GM04503 (cell line): ENCODE measurements at regions not wholly inside any gene's neighbourhood (a gene's known extent, or its start where the extent isn't known, plus 50 kb on each side); places are given as distances from the start of the nearest gene placed in this dataset.

ENCODE experiments used
- DNase-seq: peaks from one replicate; pipeline ENCODE4 v3.0.0-alpha.2; 2012; ENCODE audit warnings: low read depth

DNA sequence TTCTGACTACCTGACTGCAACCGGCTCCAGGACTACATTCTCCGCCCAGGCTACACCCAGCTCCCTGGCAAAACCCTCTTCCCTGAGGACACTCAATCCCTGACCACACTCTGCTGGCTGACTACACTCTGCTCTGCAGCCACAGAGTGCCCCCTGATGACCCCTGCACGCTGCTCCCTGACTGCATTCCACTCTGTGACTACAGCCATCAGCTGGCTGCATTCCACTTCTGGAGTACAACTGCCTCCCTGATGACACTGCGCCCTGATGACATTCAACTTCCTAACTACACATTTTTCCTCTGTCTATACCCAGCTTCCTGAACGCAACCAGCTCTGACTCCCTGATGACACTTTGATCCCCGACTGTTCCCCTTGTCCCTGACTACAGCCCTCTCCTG lies 71.3 kb upstream of the NRXN1 start:
- no peak for DNase-seq

DNA sequence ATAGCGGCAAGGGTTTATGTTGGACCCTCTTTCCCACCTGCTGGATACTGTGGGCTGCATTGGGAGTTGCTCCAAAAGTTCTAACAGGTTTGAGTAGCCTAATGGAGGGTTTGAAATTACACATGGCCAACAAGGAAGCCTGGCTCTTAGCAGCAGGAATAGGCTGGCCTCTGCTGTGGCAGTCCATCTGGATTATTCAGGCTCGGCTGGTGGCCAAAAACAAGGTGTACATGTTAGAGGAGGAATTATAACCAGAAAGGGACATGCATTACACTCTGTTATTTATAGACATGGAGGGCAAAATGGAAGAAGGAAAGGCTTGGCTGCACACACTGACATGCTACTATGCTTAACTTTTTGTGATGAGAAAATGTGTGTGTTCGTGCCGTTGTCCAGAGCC lies 61.1 kb upstream of the NRXN1 start:
- DNase-seq, result no peak

DNA sequence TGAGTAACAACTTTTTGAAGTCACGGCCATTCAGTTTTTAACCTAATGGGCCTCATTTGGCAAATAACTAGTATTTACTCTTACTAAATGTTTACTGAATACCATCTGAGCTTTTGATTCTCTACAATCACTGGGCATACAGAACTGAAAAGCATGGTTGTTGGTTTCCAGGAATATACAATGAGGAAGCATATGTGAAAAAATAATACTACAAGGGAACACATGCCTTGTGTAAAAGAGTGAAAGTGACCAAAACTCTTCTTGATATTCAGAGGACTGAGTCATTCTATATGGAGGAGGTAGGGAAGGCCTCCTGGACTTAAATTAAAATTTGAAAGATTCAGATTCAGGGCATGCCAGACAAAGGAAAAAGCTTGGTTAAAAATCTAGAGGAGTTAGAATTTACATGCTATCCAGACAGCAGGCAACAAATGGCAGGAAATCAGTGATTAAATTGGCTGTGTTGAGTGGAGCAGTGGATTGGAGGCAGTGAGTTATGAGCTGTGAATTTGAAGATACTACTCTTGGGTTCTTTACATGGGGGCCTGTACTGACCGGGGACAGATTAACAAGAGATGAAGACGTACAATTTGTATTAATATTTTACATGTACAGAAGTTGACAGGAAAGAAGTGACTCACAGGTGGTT lies 53.6 kb upstream of the NRXN1 start:
- no peak for DNase-seq

DNA sequence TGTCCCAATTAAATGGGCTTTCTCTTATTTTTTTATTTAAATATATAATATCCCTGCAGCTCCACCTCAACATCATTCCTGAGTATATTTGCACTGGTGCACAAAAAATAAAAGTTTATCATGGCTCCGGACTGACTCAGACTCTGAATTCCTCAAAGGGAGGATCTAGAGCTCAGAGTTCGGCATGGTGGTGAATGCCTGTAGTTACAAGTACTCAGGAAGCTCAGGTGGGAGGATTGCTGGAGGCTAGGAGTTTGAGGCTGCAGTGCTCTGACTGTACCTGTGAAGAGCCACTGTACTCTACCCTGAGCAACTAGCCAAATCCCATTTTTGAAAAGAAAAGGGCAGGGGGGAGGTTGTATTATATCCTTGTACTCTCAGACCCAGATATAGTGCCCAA lies 52.8 kb upstream of the NRXN1 start:
- DNase-seq, result no peak
